Type B pancreatic cell (in vitro differentiated cells): ENCODE measurements at regions not wholly inside any gene's neighbourhood (a gene's known extent, or its start where the extent isn't known, plus 50 kb on each side); places are given as distances from the start of the nearest gene placed in this dataset.
A peak's percentile ranks its signal among the peaks of the same experiment; 100 is the strongest.

Experiments used
- DNase-seq: peaks from one replicate; pipeline ENCODE4 v3.0.0; 2021; ENCODE audit warnings: mixed read lengths; ENCODE audit not compliant: unreplicated experiment; ENCODE audit errors: extremely low spot score
- H3K27ac Mint-ChIP-seq: 2 replicates; pipeline ENCODE4 v1.8.0; 2021; ENCODE audit warnings: mild to moderate bottlenecking, mixed read lengths
- H3K27me3 Mint-ChIP-seq: 2 replicates; pipeline ENCODE4 v1.8.0; 2021; ENCODE audit warnings: mixed read lengths
- H3K36me3 Mint-ChIP-seq: 2 replicates; pipeline ENCODE4 v1.8.0; 2021; ENCODE audit warnings: mixed read lengths
- H3K4me1 Mint-ChIP-seq: one replicate; pipeline ENCODE4 v1.8.0; 2021; ENCODE audit warnings: mixed read lengths; ENCODE audit not compliant: unreplicated experiment
- H3K4me3 Mint-ChIP-seq: 2 replicates; pipeline ENCODE4 v1.8.0; 2021; ENCODE audit warnings: mild to moderate bottlenecking, mixed read lengths
- H3K9me3 Mint-ChIP-seq: 2 replicates; pipeline ENCODE4 v1.8.0; 2021; ENCODE audit warnings: mixed read lengths
- TF ChIP-seq, protein P1 (sequence below): fragments of 200-600 bp; sonication (generic); conservative IDR thresholded peaks from 2 replicates; pipeline ENCODE4 v1.5.0; 2021; ENCODE audit warnings: antibody characterized with exemption, mild to moderate bottlenecking

DNA sequence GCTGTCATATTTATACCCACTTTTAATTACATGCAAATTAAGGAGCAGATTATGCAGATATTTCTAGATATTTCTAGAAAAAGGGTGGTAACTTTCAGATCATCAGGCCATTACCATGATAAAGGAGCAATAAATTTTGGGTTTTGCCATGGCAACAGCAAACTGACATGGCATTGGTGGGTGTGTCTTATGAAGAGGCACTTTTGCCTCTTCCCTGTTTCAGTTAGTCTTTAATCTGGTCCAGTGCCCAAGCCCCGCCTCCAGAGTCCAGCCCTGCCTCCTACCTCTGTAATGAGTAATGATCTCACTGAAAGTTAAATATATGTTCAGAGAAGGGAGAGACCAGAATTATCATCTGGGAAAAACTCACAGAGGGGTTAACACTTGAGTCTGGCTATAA is 124.8 kb downstream of the SCG2 start:
- no peak for DNase-seq
- Mint-ChIP-seq H3K27me3 (peaks cover 3% of the 10 kb centered on the region), H3K36me3 (no peaks in the 10 kb centered on the region), H3K4me1 (no peaks in the 10 kb centered on the region), H3K9me3 (peaks cover 3% of the 10 kb centered on the region), H3K4me3 (no peak overlapping the region), H3K27ac (no peak overlapping the region)
- TF ChIP-seq, protein P1, sequence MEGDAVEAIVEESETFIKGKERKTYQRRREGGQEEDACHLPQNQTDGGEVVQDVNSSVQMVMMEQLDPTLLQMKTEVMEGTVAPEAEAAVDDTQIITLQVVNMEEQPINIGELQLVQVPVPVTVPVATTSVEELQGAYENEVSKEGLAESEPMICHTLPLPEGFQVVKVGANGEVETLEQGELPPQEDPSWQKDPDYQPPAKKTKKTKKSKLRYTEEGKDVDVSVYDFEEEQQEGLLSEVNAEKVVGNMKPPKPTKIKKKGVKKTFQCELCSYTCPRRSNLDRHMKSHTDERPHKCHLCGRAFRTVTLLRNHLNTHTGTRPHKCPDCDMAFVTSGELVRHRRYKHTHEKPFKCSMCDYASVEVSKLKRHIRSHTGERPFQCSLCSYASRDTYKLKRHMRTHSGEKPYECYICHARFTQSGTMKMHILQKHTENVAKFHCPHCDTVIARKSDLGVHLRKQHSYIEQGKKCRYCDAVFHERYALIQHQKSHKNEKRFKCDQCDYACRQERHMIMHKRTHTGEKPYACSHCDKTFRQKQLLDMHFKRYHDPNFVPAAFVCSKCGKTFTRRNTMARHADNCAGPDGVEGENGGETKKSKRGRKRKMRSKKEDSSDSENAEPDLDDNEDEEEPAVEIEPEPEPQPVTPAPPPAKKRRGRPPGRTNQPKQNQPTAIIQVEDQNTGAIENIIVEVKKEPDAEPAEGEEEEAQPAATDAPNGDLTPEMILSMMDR, result no peak

DNA sequence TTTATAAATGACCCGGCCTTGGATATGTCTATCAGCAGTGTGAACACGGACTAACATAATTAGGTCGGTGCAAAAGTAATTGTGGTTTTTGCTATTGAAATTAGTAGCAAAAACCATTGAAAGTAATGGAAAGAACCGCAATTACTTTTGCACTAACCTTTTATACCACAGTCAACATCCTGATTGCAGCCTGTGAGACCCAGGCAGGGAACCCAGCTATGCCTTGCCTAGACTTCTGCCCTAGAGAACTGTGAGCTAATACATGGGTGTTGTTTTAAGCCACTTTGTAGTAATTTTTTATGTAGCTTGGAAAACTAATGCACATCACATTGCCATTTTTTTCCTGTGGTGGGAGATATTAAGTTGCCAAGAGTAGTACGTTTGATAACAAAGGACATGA is 120.7 kb downstream of the SCG2 start:
- no peaks in the 10 kb centered on the region for H3K4me1 Mint-ChIP-seq
- peaks cover 3% of the 10 kb centered on the region for H3K27me3 Mint-ChIP-seq
- no peaks in the 10 kb centered on the region for H3K36me3 Mint-ChIP-seq
- TF ChIP-seq, protein P1, result no peak
- H3K9me3 Mint-ChIP-seq, result peaks cover 3% of the 10 kb centered on the region
- H3K4me3 Mint-ChIP-seq, result no peak overlapping the region
- no peak overlapping the region for H3K27ac Mint-ChIP-seq
- no peak for DNase-seq

DNA sequence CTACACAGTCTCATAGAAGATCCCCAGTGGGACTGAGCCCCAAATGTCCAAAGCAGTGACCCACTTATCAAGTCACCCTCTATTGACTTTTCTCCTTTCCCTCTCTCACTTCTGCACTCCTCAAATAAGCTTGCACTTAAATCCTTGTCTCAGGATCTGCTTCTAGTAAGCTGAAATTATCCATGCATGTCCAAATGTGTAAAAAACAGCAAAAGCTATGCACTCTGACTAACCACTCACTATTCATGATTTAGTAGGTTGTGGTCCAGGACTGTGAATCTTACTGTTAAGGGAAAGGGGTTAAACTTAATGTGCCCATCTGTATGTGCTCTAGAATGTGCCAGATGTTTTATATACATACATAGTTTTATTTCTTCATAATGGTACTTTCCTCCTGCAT is 115.4 kb downstream of the SCG2 start:
- no peak overlapping the region for H3K27ac Mint-ChIP-seq
- H3K27me3 Mint-ChIP-seq, result no peaks in the 10 kb centered on the region
- peaks cover 9% of the 10 kb centered on the region for H3K9me3 Mint-ChIP-seq
- H3K36me3 Mint-ChIP-seq, result no peaks in the 10 kb centered on the region
- DNase-seq, result no peak
- peaks cover 6% of the 10 kb centered on the region for H3K4me1 Mint-ChIP-seq
- TF ChIP-seq, protein P1, result no peak
- no peak overlapping the region for H3K4me3 Mint-ChIP-seq

DNA sequence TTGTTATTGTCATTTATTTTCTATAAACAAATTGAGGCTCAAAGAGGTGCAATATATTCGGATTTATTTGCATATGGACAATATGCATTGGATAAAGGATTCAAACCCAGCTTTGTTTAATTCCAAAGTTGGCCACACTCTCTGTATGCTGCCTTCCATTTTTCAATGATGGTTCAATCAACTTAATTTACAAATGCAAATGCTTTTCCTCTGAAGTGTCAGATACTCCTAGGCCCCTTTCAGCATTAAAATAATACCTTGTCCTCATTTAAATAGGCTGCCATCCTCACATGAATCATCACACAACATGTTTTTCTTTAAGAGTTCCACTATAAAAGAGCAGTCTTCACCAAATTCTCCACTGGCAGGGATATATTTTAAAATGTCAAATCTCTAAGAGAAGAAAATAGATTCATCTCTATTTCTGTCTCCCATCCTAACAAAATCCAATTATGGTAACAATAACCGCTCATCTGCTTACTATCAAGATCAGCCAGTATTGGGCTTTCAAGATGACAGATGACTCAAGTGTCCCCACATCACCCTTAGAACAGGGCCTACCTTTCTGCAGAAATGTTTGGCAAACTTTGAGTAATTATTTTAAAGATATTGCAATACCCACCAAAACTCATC is 114.8 kb downstream of the SCG2 start:
- no peak overlapping the region for H3K4me3 Mint-ChIP-seq
- peaks cover 6% of the 10 kb centered on the region for H3K4me1 Mint-ChIP-seq
- H3K27me3 Mint-ChIP-seq, result no peaks in the 10 kb centered on the region
- TF ChIP-seq, protein P1, result no peak
- peak overlapping the region; percentile 7 for H3K27ac Mint-ChIP-seq
- H3K36me3 Mint-ChIP-seq, result no peaks in the 10 kb centered on the region
- no peak for DNase-seq
- H3K9me3 Mint-ChIP-seq, result peaks cover 9% of the 10 kb centered on the region

DNA sequence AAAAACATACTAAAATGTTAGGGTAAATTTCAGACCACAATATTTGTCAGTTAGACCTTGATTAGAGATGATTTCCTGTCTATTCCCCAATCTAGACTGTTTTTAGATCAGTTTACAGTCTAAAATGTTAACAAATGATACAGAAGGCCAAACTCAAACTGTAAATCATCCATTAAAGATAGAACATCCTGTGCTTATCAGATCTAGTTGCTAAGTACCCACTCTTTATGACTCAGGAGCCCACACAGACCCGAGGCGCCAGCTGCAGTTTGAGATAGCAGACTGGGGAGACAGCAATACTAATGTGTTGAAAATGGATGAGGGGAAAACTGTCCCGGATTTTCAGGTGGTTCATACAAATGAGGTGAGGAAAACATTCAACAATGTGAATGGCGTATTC is 113.3 kb downstream of the SCG2 start:
- DNase-seq, result no peak
- TF ChIP-seq, protein P1, result no peak
- Mint-ChIP-seq H3K36me3 (no peaks in the 10 kb centered on the region), H3K27me3 (no peaks in the 10 kb centered on the region), H3K4me3 (no peak overlapping the region), H3K4me1 (peaks cover 6% of the 10 kb centered on the region), H3K27ac (peak overlapping the region; percentile 53), H3K9me3 (peaks cover 9% of the 10 kb centered on the region)

DNA sequence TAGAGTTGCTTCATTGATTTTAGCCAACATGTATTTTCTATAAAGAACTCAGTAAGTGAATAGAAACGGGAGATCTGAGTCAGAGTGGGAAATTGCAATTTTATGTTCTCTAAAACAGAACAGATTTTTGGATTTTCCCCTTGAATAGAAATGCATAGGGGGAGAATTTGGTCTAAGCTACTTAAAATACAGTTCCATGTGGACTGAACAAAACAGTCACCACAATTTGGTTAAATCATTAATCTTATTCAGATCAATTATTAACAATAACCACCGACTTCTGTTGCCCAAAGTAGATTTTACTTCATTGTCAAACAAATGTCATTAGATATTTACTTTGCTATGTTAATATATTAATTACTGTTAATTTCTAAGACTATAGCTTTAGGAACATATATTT is 107.7 kb downstream of the SCG2 start:
- TF ChIP-seq, protein P1, result no peak
- H3K27me3 Mint-ChIP-seq, result no peaks in the 10 kb centered on the region
- H3K27ac Mint-ChIP-seq, result no peak overlapping the region
- H3K9me3 Mint-ChIP-seq, result peaks cover 9% of the 10 kb centered on the region
- no peak for DNase-seq
- no peak overlapping the region for H3K4me3 Mint-ChIP-seq
- H3K4me1 Mint-ChIP-seq, result no peaks in the 10 kb centered on the region
- no peaks in the 10 kb centered on the region for H3K36me3 Mint-ChIP-seq
